Kidney capillary endothelial cell (primary cell): ENCODE measurements at regions not wholly inside any gene's neighbourhood (a gene's known extent, or its start where the extent isn't known, plus 50 kb on each side); places are given as distances from the start of the nearest gene placed in this dataset.
A peak's percentile ranks its signal among the peaks of the same experiment; 100 is the strongest.

Source experiments
- DNase-seq: peaks from one replicate; pipeline ENCODE4 v3.0.0-alpha.2; 2018; ENCODE audit warnings: low spot score

DNA sequence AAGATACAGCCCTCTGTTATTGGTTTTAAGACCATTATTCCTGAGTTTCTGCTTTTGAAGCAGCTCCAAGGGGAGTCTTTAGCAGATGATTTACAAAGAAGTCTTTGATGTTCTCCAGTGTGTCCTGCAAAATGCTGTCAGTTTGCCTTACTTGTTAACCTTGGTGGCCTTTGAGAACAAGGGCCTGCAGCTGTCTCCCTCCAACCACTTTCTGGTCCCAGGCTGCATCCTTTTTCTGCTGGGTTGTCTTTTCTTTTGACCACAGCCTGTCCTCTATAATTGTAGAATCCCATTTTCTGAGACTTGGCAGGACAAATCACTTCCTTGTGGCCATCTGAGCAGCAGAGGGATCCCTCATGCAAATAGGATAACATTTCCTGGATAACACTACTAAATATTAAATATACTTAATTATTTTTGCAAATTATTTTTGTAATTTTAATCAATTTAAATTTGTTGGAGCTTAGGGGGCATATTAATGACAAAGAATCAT, 281.4 kb downstream of the DMRT2 start:
- DNase-seq: no peak

DNA sequence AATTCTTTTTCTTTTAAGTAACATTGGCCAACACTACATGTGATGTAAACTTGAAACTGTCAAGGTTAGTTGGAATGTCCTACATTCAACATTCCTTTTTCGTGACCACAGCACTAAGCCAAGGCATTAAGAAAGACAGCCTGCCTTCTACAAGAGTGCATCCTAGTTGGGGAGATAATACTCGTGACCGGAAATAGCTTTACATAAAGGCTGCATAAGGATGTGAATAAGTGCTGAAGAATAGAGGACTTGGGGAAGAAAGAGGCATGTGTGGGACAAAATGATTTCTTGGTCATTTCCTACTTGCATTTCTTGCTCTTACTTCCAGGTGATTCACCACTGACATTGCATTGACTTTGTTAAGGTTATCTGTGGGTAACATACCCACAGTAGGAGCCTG, 282.0 kb downstream of the DMRT2 start:
- DNase-seq: peak; percentile 15

DNA sequence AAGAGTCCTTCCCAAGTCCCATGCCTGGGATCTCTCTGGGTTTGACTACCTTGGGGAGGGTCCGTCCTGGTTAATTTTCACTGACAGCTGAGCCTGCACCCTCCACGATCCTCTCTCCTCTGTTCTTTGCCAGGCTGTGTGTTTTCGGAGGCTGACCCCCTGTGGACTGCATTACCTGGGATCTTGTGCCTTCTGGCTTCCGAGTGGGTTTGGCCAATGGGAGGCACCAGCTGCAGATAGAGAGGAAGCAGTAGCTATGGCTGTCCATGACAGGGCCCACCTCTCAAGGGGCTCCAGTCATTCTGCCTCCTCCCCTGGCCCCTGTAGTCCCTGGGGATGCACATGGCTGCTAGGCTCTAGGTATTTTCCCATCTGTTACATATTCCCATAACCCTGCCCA, 285.0 kb downstream of the DMRT2 start:
- DNase-seq: no peak

DNA sequence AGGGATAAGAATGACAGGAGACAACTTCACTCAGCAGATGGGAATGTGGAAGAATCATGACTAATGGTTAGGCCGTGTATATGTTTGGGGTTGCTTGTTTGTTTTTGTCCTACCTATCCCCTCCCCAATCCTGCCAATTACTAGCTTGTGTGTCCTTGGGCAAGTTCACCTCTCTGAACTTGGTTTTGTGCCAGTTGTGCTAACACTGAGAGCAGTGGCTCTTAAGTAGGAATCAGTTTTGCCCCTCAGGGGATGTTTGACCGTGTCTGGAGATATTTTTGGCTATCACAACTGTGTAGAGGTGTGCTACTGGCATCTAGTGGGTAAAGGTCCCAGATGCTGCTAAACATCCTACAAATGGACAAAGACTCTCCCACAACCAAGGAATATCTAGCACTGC, 287.0 kb downstream of the DMRT2 start:
- no peak for DNase-seq

DNA sequence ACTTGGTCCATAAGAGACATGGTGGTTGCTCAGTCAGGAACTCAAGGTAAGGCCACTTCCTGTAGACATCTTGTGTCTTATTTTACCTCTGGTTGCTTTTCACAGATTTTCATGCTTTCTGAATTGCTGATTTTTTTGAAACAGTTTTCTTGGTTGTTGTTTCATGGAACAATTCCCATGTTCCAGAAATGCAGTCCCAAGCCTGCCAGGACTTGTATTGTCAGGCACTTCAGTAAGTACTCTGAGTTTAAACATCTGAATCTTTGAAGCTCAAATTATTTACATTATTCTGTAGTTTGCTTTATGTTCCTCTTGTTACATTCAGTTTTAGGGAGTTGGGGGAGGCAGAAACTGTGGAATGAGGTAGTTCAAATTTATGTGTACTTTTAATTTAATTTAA, 290.2 kb downstream of the DMRT2 start:
- DNase-seq: no peak

DNA sequence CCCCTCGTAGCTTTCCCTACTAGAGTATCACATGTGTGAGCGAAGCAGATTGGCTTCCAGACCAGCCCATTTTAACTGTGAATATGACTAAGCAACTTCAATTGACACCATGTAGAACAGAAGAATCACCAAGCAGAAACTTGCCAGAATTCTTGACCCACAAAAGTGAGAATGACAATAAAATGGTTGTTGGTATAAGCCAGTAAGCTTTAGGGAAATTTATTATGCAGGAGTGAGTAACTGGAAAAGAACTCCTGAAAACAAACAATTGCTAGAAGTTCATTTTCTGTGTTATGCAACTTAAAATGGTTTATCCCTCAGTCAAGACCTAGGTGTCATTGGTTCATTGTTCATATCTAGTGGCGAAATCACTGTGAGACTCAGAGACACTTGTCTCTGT, 303.1 kb downstream of the DMRT2 start:
- DNase-seq: no peak

DNA sequence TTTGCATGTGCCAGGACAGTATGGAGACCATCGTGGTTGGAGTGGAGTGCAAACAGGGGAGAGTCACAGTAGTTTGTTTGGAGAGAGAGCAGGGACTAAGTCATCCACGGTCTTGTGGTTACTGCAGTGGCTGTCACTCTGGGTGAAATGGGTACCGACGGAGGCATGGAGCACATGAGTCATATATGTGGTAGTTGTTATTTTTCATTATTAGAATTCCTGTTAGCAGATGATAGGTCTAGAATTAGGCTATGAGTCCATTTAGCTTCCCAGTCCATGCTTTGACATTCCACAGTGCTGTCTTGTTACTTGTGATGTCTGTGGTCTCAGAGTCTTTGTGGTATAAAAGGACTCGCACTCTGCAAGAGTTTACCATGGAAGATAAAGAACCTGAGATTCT, 303.9 kb downstream of the DMRT2 start:
- no peak for DNase-seq

DNA sequence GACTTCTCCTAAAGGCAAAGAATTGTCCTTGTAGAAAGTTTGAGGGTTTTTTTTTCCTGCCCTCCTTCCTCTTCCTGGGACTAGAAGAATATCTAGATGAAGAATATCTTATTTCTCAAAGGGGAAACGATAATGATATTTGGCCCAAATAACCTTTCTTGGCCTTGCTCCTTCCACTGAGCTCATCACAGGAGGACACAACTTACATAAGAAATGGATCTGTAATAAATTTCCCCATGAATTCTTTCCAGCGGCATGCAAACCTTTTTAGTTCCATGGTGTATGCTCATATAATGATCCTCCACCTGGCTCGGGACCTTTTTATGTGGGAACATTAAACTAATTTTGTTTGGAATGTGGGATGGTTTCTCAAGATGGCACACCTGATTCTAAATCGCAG, 304.4 kb downstream of the DMRT2 start:
- DNase-seq: no peak

DNA sequence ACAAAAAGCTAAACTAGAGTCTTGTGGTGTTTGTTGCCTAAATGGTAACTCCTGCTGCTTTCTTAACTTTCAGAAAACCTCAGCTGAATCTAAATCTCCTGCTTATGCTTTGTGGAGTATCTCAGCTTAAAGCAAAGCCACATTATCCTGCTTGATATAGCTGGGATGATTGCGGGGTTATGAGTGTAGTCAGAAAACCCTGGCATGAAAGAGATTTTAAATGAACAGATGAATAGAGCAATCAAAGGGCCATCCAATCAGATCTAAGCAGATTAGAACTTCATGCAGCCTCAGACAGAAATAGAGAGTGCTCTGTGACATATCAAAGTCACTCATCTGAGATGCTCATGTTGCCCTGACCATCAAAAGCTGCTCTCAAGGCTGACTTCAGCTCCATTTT, 305.5 kb downstream of the DMRT2 start:
- DNase-seq: no peak

DNA sequence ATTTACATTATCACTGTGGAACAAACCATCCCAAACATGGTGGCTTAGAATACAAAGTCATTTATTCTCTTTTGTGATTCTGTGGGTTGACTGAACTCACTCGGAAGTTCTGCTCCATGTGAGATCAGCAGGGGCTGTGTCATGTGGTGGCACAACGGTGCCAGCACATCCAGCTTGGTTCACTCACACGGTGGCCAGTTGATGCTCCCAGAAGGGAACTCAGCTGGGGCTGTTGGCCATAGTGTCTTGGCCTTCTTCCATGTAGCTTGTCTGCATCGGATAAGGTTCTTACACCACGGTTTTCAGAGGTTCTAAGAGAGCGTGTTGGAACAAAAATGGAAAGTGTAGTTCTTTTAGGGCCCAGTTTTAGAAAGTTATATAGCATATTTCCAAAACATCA, 312.7 kb downstream of the DMRT2 start:
- no peak for DNase-seq

DNA sequence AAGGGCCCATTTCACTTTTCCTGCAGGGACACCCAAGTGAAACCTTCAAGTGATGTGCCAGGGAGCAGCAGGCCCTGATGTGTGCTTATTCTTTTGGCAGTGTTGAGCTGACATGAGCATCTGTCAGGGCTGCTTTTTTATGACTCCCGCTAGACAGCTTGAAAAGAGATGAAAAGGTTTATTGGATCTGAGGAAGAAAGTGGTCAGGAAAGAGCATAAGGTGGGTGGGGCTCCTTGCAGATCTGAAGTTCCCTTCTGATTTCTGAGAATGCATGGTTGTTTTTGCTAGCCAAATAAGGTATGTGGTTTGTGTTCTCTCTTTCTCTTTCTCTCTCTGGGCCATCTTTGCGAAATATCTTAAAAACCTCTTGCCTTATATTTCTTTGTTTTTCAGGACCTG, 316.1 kb downstream of the DMRT2 start:
- no peak for DNase-seq

DNA sequence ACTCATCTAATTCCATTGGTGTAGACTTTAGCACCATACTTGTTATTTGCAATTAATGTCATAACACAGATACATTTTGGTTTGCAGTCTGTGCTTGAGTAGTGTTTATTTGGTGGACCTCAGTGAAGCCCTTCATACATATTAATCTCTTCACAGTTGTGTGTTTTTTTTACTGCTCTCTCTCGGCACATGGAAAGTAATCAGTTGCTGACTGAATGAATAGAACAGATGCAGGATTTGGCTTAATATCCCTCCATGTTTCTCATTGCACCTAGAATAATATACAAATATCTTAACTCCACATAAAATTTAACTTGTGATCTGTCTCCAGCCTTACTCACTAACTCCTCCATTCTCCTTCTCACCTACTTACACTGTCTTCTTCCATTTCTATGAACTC, 319.1 kb downstream of the DMRT2 start:
- DNase-seq: no peak

DNA sequence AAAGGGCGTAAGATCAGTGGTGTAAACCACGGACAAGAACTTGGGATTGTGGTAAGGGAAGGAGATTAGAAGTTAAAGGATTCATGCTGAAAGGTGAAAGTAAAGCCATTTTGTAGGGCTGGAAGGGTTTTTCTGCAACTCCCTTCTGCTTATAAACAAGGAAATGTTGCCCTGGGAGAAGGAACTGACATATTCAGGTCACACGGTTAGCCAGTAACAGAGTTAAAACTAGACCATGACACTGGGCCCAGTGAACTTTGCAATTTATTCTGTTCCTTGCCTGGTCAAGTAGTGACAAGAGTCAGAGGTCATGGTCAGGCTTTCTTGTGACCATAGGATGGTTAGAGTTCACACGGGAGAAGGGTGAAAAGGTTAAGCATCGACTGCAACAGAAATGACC, 323.3 kb downstream of the DMRT2 start:
- no peak for DNase-seq

DNA sequence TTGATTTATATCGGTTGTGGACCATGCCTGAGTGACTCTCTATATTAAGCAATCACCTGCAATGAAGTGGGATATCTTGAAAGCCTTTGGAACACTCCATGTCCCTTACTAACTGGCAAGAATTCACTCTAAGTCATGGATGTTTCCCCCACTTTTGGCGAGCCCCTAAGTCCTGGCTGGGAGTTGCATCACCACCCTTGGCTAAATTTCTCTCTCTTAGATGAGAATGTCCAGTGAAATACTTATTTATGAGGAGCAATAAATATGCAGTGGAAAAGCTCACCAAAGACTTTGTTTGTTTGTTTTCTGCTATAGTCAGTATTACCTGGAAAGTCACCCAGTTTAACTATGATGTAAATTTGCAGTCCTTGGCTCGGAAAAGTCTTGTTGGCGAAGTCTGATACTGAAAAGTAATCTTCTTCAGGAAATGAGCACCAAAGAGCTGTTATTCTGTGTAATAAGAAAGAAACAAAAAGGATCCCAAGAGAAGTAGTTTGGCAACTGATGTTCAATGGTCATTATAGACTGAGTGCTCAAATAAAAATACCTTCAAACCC, 333.8 kb downstream of the DMRT2 start:
- DNase-seq: no peak

DNA sequence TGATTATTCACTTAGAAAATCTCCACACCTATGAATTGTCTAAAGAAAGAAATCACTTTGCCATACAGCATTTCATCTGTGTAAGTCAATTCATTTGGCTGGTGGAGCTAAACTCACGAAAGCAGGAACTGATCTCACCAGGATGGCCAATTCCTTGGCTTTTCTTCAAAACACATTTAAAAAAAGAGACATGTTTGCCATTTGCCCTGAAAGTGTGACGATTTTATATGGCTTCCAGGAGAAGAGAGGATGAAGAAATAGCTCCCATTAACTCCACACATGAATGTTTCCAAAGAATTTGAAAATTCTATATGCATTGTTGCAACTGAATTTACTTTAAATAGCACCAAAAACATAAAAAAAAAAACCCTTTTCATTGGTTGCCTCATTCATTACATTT, 334.7 kb downstream of the DMRT2 start:
- DNase-seq: no peak

DNA sequence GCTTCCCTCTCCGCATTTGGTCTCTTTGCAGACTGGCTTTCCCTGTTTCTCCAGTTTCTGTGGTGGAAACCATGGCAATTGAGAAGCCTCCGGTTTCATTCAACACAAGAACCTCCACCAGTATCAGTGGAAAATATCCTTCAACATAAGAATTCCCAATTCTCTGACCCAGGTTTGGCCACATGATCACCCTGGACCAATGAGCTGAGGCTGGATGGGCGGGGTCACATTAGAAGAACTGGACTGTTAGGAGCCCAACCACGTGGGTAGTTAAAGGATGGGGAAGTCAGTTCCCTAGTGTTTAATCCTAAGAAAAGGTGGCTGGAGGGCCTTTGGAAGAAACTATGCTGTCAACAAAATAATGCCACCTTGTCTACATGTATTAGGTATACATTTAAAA, 336.3 kb downstream of the DMRT2 start:
- DNase-seq: no peak

DNA sequence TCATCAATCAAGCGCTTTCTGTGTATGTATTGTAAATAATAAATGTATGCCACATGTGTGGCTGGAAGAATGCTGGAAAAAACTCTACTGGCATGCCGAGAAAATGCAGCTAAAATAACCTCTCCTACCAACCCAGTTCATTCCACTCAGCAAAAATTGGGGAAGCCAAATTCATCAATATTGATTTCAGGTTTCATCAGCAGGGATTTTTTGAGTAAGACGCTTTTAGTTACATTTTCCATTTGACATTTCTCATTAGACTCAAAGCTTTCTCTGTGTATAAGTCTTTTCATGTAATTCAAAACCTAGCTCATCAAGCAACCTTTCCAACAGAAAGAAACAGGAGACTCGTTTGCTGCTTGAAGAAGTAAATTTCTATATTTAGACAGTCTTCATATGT, 338.1 kb downstream of the DMRT2 start:
- no peak for DNase-seq

DNA sequence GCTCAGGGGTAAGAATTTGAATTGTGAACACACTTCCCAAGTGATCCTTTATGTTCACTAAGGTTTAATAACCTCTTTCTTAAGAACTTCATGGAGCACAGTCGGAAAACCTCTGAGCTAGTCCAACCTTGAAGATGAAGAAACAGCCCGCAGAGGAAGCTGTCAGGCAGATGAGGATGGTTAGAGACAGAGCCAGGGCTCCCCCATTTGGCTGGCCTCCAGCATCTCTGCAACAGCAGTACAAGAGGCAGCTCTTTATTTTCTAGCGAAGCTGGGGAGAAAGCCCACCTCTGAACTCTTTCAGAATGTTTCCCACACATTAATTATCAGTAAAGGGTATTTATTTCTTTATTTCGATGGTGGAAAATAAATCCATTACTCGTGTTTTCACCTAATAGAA, 350.8 kb downstream of the DMRT2 start:
- DNase-seq: no peak

DNA sequence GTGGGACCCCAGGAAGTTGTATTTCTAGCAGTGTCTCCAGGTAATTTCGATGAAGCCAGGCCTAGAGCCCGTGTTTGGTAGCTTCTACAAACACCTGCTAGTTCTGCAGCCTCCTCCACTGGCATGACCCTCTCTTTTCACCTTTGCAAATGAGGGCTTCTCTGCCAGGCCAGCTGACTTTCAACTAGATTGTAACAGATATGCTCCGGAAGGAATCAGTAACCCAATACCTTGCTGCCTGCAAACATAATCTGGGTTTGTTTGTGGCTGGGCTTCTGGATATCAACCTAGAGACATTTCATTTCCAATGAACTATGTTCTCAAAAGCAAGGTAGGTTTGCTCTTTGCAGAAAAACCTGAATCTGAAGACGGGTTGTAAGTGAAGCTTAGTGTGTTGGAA, 354.8 kb downstream of the DMRT2 start:
- no peak for DNase-seq

DNA sequence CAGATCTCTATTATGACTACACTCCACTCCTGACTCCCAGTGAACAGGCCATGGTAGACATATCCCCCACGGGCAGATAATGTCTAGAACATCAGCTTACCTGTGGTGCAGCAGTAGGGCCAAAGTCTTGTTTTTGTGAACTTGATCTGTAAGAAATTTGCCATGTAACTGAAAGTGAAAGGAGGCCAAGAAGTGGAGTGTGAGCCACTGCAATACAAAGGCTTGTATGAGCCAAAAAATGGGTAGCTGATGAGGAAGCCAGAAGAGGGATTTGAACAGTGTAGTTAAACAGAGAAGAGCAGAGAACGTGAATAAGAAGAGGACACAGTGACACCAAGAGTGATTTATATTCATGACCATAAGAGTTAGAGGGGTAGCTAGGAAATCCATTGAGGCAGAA, 361.7 kb downstream of the DMRT2 start:
- DNase-seq: no peak

DNA sequence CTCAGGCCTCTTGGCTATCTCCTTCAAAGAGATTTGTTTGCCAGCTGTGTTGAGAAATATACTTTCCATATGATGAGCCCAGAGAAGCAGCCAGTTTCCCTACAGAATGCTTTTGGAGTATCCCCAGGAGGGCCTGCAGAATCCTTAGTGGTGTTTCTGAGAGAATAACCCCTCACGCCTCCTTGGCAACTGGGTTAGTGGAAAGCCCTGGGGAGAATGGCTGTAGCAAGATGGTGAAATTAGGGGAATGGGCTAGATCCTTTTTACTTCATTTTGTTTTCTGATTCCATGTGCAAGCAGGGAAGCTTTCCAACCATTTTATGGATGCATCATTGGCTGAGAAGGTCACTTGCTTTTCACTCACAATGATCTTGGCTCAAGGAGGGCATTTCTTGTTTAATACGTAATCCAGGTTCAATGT, 364.6 kb downstream of the DMRT2 start:
- no peak for DNase-seq

DNA sequence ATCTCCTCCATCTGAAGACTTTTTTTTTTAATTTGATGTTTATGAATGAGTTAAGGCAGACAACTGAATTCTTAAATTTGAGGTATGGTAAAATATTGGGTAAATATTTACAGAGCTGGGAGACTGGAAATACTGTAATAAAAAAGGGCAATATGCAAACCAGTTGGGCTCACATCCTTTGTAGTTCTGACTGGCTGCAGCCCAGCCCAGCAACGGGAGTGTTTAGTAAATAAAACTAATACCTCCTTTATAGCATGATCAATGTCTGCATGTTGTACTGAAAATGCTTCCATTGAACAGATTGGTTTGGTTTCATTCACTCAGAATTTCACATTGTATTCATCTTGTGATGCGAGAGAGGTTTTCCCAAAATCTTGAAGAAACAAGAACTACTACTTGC, 365.0 kb downstream of the DMRT2 start:
- DNase-seq: no peak

DNA sequence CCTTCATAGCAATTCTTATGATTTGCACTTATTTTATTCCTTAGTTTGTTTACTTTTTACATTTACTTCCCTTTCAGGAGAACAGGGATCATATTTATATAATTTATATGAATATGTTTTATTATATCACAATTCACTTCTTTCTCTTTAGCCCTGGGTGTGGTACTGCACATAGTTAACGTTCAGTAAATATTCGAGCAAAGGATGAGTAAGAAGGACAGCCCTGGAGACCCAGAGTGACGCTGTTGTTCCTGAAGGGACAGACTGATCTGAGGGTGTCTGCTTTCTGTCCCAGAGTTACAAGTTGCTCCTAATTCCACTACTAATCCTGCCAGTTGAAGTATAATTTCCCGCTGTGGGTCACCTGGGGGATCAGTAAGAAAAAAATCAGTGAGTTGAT, 366.1 kb downstream of the DMRT2 start:
- DNase-seq: no peak

DNA sequence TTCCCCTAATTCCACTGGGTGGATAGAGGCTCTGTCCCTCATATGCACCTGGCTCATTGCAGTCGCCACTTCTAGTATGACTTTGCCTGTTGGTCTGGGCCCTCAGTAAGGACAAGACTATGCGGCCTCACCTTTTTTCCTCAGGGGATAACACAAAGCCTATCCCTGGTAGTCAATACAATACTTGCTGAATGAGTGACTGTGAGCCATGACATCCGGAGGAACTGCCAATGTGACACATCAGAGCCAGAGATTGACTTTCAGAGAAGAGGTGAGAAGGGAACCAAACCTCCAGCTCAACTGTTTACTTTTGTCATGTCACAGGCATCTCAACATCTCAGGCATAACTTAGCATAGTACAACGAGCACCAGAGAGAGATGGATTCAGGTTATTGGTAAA, 371.3 kb downstream of the DMRT2 start:
- no peak for DNase-seq

DNA sequence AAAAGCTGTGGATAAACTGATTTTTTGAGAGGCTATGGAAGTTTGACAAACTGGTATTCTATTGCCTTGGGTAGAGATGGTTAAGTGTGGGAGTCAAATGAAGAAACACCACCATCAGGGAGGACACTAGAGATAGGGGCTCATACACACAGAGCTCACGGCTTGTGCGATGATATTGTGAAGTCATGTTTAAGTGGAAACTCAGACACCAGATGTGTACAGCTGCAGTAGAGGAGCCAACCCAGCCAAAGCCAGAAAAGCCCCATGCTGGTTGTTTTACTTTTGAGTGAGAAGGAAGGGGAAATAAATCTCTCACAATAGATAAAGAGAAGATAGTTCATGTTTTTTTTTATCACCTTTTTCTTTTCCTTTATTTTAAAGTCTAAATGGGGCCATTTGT, 377.7 kb downstream of the DMRT2 start:
- DNase-seq: no peak
